GM21786 (cell line): ENCODE measurements at regions not wholly inside any gene's neighbourhood (a gene's known extent, or its start where the extent isn't known, plus 50 kb on each side); places are given as distances from the start of the nearest gene placed in this dataset.

Experiments used
- ATAC-seq: cut with Tn5 transposase; IDR thresholded peaks from one replicate; pipeline ENCODE4 v1.9.1; 2021; ENCODE audit not compliant: unreplicated experiment

- no peak for ATAC-seq
These were observed 468.0 kb downstream of the BCAT1 start for GRCh38 chr12:24480766-24481449.

- ATAC-seq: no peak
These were observed 469.8 kb downstream of the BCAT1 start for GRCh38 chr12:24479131-24479530.

DNA sequence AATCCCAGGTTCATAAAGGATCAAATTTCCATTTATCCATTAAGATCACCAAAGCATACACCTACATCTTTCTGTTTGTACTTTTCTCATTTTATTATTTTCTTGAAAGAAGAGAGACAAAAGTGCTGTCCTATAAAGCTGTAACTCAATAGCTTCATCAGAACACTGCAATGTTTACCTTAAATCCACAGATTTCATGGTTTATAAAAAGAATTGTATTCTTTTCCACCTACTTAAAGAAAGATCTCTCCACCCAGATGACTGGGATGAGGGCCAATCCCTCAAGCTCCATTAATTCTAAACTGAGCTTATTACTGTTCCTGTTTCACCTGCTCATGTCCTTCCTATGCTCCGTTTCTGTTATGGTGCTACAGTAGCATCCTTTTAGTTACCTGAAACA is 470.6 kb downstream of the BCAT1 start:
- no peak for ATAC-seq

- ATAC-seq: no peak
These were observed 472.6 kb downstream of the BCAT1 start for GRCh38 chr12:24476310-24476709.

GRCh38 chr12:24475337-24475736 is 473.6 kb downstream of the BCAT1 start:
- ATAC-seq: no peak

GRCh38 chr12:24473097-24473496 is 475.8 kb downstream of the BCAT1 start:
- no peak for ATAC-seq

- no peak for ATAC-seq
These were observed 478.9 kb downstream of the BCAT1 start for GRCh38 chr12:24470050-24470449.

- no peak for ATAC-seq
These were observed 479.8 kb downstream of the BCAT1 start for GRCh38 chr12:24469089-24469488.

DNA sequence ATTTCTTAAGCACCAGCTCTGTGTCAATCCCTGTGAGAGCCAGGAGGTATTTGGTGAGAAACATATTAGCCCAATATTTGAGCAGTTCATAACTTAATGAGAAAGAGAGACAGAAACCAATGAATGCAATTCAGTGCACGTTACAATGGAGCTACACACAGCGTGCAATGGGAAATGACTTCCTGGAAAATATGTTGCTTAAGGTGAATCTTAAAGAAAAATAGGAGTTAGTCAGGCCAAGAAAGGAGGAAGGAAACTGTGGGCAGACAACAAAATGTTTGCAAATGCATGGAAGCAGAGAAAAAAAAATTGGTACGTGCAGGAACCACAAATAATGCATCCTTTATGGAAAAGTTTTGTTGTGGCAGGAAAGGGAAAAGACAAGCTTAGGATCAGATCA is 481.7 kb downstream of the BCAT1 start:
- no peak for ATAC-seq

- no peak for ATAC-seq
These were observed 485.5 kb downstream of the BCAT1 start for GRCh38 chr12:24463375-24463774.

- no peak for ATAC-seq
These were observed 486.0 kb downstream of the BCAT1 start for GRCh38 chr12:24462946-24463345.

DNA sequence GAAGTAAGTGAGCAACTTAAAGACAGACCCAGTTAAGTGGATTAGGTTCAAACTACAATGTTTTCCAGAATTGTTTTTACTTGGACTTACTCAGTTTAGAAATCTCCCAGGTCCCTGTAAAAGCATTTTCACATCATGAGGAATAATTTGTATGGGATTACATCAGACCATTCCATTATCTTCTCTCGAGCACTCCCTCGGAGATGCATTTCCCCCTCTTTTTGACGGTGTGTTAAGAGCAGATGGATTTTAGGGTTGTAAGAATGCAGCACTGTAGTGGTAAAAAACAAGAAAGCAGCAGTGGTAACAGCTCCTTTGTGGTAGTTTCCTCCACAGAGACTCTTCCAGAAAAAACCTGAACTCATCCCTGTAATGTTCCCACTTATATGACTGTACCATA is 488.4 kb downstream of the BCAT1 start:
- ATAC-seq: no peak

DNA sequence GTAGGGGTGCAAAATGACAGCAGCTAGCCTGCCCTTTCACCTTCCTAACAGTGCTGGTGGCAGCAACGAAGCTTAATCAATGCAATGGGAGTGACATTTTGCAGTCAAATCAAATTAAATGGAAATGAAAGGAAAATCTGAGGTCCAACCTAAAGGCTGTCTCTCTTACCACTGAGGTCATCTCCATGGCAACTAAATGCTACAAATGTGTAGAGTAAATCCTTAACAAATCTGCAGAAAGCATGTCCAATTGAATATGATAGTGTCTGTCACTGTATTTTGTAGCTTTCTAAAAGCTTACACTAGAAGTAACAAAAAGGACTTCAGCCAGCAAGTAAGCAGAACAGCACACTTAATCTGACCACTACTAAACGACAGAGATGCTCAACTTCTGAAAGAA is 488.8 kb downstream of the BCAT1 start:
- ATAC-seq: no peak

DNA sequence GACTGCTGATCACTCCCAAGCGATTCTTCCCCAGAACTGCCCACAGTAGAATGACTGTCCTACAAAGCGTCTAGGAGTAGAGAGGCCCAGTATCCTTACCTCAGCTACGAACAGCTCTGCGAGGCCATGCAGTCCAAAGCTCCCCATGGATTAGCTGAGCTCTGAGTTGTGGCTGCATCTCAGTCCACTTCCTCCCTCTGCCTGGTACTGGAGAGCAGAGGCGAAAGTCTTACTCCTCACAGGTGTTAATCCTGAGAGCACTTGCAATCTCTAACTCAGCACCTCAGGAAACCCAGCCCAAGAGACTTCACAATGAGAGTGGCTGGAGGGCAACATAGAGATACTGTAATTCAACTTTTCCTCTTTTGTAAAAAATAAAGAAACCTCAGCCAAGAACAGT is 493.1 kb downstream of the BCAT1 start:
- ATAC-seq: no peak

DNA sequence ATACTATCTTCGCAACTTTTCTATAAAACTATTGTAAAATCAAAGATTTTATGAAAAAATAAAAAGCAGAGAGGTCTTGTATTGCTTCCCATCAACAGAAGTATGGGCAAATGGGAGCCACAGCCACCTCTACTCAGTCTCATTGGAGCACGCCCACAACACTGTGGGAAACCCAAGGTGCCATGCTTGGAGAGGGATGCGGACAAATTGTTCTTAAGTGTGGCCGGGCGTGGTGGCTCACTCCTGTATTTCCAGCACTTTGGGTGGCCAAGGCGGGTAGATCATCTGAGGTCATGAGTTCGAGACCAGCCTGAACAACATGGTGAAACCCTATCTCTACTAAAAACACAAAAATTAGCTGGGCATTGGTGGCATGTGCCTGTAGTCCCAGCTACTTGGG is 498.2 kb upstream of the SOX5 start:
- ATAC-seq: no peak

- ATAC-seq: no peak
These were observed 496.8 kb upstream of the SOX5 start for GRCh38 chr12:24446287-24446686.

DNA sequence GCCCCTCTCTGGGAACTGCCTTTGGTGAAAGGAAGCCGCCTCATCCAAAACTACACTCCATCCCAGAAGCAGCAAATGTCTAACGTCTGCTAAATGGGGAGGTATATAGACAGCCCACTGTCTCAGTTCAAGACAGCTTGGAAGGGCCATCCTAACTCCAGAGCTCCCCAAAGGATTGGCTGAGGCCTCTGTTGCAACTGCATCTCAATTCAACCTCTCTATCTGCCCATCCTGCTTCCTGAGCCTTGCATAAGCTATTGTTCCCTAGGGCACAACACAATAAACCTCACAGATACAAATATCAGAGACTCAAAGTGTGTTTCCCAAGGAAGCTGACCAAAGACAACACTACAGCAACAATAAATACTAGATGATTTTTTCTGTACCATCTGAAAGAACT is 495.2 kb upstream of the SOX5 start:
- no peak for ATAC-seq

DNA sequence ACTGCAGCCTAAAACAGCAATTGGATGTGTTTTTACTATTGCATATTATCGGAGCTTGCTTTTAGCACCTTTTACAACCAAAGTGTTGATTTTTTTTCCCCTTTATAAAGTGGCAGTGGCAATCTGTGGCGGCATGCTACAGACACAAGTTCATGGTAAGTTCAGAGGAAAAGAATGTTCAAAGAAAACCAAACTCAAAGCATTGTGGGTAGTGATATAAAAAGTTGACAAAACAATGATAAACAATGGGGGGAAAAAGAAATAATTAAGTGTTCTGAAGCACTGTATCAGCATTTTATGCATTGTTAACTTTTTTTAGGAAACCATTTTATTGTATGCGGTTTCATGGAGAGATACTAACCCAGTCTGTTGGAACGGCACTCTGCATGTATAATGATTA is 492.0 kb upstream of the SOX5 start:
- ATAC-seq: no peak

DNA sequence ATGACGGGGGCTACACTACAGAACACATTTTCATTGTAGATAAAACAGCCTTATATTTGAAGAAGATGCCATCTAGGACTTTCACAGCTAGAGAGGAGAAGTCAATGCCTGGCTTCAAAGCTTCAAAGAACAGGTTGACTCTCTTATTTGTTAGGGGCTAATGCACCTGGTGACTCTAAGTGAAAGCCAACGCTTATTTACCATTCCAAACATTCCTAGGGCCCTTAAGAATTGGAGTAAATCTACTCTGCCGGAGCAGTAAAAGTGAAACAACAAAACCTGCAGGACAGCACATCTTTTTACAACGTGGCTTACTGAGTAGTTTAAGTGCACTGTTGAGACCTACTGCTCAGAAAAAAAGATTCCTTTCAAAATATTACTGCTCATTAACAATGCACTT is 487.2 kb upstream of the SOX5 start:
- no peak for ATAC-seq

GRCh38 chr12:24431872-24432271 is 482.4 kb upstream of the SOX5 start:
- ATAC-seq: no peak

DNA sequence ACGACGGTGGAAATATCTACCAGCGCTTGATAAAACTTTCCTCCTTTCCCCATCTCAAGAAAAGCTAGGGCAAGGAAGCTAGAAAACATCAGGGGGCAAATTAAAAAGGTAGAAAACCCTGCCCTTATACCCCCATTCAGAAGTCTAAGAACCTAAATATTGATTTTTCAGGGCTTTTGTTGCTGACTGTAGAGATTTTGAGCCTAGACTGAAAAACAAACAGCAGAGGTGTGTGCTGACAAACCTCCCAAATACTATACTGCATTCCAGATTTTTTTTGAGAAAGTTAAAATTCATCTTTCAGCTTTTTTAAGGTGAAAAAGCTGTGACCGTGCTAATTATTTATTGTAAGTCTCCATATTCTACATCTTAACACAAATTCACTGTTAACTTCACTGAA is 478.3 kb upstream of the SOX5 start:
- ATAC-seq: no peak

DNA sequence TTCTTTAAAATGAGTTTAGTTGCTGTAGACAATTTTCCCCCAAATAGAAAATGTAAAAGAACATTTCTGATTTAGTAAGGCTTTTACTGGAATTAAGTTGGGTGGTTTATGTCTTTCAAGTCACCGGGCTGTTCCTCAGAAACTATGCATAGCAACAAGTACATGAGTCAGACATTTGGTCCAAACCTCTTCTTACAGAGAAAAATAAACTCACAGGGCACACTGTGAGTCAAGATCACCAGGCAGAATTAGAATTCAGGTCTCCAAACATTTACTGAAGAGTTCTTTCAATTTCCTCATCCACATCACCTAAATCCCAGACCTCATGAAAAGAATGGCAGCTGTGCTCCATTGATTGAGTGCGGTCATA is 476.1 kb upstream of the SOX5 start:
- no peak for ATAC-seq

DNA sequence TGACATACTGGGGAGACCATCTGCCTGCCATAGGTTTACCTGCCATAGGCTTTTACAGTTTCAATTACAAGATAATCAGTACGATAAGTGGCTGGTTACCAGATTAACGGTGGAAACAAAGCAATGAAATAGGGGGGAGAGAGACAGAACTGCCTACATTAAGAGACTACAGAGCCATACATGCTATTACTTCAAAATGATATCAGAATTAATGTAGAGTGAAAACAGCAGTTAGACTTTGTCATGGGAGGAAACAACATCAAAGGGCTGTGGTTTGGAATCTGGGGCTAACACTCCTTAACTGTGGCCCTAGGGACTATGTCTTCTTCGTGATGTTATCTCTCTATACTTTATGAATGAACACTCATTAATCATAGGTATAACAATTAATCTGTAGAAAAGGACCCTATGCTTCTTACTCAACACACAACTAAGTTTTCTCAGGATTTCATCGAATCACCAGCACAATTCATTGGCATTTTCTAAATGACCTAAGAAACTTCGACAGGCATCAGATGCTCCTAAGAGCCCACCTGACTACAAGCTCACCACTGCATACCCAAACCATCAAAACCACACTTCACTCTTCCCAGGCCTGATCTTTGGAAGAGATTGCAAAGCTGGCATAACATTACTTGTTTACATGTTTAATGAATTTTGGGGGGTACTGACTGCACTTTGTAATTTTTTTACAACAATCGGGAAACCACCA is 475.6 kb upstream of the SOX5 start:
- ATAC-seq: no peak
